WTC11 (cell line): ENCODE measurements at regions not wholly inside any gene's neighbourhood (a gene's known extent, or its start where the extent isn't known, plus 50 kb on each side); places are given as distances from the start of the nearest gene placed in this dataset.

Source experiments
- ATAC-seq: fragments of 200-7000 bp; cut with Tn5 transposase; 2 replicates; pipeline ENCODE4 v1.10.0; 2021; ENCODE audit warnings: mild to moderate bottlenecking, moderate library complexity
- CTCF ChIA-PET: fragments of 300-600 bp; sonication (Branson Sonifier 250); formaldehyde crosslinking; loops from one replicate; lab custom pipeline; 2021; ENCODE audit warnings: antibody characterized with exemption; lab: Charles Lee
- POLR2A ChIA-PET: fragments of 350-600 bp; sonication (Branson Sonifier 250); formaldehyde crosslinking; loops from one replicate; lab custom pipeline; 2021; ENCODE audit warnings: antibody characterized with exemption; lab: Charles Lee
- DNase-seq: peaks from one replicate; pipeline ENCODE4 v3.0.0; 2021; ENCODE audit warnings: low spot score
- H3K27ac Mint-ChIP-seq: 2 replicates; pipeline ENCODE4 v1.8.0; 2021; ENCODE audit warnings: mixed read lengths
- H3K27me3 Mint-ChIP-seq: 2 replicates; pipeline ENCODE4 v1.8.0; 2021; ENCODE audit warnings: low read depth, mild to moderate bottlenecking, moderate library complexity, mixed read lengths
- H3K36me3 Mint-ChIP-seq: 2 replicates; pipeline ENCODE4 v1.8.0; 2021; ENCODE audit warnings: mixed read lengths
- H3K4me1 Mint-ChIP-seq: 2 replicates; pipeline ENCODE4 v1.8.0; 2022; ENCODE audit warnings: mixed read lengths
- H3K4me3 Mint-ChIP-seq: 2 replicates; pipeline ENCODE4 v1.8.0; 2021; ENCODE audit warnings: mild to moderate bottlenecking, moderate library complexity, mixed read lengths
- H3K9me3 Mint-ChIP-seq: 2 replicates; pipeline ENCODE4 v1.8.0; 2021; ENCODE audit warnings: mixed read lengths
- ELF4 ChIP-seq: sonication (generic); formaldehyde crosslinking; IDR thresholded peaks from 2 replicates; pipeline ENCODE4 v1.8.1; 2022; ENCODE audit warnings: low read depth, mild to moderate bottlenecking, moderate library complexity, missing genetic modification reagents
- EMX1 ChIP-seq: fragments of 250-450 bp; sonication (Bioruptor Pico); IDR thresholded peaks from 2 replicates; pipeline ENCODE4 v1.8.0; 2021; ENCODE audit warnings: mild to moderate bottlenecking
- HMGA2 ChIP-seq: fragments of 250-450 bp; sonication (Bioruptor Pico); IDR thresholded peaks from 2 replicates; pipeline ENCODE4 v1.4.0; 2021; ENCODE audit warnings: mild to moderate bottlenecking, moderate library complexity
- IRF2 ChIP-seq: sonication (generic); formaldehyde crosslinking; IDR thresholded peaks from 2 replicates; pipeline ENCODE4 v1.8.0; 2022; ENCODE audit warnings: low read depth, missing genetic modification reagents, borderline replicate concordance
- JUN ChIP-seq: sonication (generic); formaldehyde crosslinking; IDR thresholded peaks from 2 replicates; pipeline ENCODE4 v1.8.0; 2023; ENCODE audit warnings: mild to moderate bottlenecking, missing genetic modification reagents
- MXD4 ChIP-seq: fragments of 250-450 bp; sonication (Bioruptor Pico); IDR thresholded peaks from 2 replicates; pipeline ENCODE4 v1.8.0; 2021; ENCODE audit warnings: mild to moderate bottlenecking, moderate library complexity, borderline replicate concordance
- NFYB ChIP-seq: sonication (generic); formaldehyde crosslinking; conservative IDR thresholded peaks from 2 replicates; pipeline ENCODE4 v1.8.0; 2022; ENCODE audit warnings: low read depth, missing genetic modification reagents
- NR3C1 ChIP-seq: sonication (generic); formaldehyde crosslinking; conservative IDR thresholded peaks from 2 replicates; pipeline ENCODE4 v1.8.1; 2023; ENCODE audit warnings: low read depth, mild to moderate bottlenecking, missing genetic modification reagents
- SP1 ChIP-seq: sonication (generic); formaldehyde crosslinking; conservative IDR thresholded peaks from 2 replicates; pipeline ENCODE4 v1.8.1; 2022; ENCODE audit warnings: missing genetic modification reagents
- TEAD1 ChIP-seq: sonication (generic); formaldehyde crosslinking; IDR thresholded peaks from 2 replicates; pipeline ENCODE4 v1.8.0; 2022; ENCODE audit warnings: mild to moderate bottlenecking, missing genetic modification reagents
- ZNF121 ChIP-seq: sonication (generic); formaldehyde crosslinking; IDR thresholded peaks from 2 replicates; pipeline ENCODE4 v1.8.0; 2023; ENCODE audit warnings: missing genetic modification reagents
- ZNF219 ChIP-seq: sonication (generic); formaldehyde crosslinking; IDR thresholded peaks from 2 replicates; pipeline ENCODE4 v1.8.0; 2023; ENCODE audit warnings: missing genetic modification reagents, mild to moderate bottlenecking, borderline replicate concordance
- ZNF232 ChIP-seq: sonication (generic); formaldehyde crosslinking; IDR thresholded peaks from 2 replicates; pipeline ENCODE4 v1.8.0; 2022; ENCODE audit warnings: mild to moderate bottlenecking, missing genetic modification reagents
- ZNF396 ChIP-seq: fragments of 250-450 bp; sonication (Bioruptor Pico); IDR thresholded peaks from 2 replicates; pipeline ENCODE4 v1.8.0; 2021; ENCODE audit warnings: mild to moderate bottlenecking, moderate library complexity, borderline replicate concordance
- ZNF416 ChIP-seq: fragments of 250-450 bp; sonication (Bioruptor Pico); IDR thresholded peaks from 2 replicates; pipeline ENCODE4 v1.9.0; 2021; ENCODE audit warnings: mild to moderate bottlenecking, inconsistent platforms
- ZNF671 ChIP-seq: fragments of 250-450 bp; sonication (Bioruptor Pico); IDR thresholded peaks from 2 replicates; pipeline ENCODE4 v1.8.0; 2021; ENCODE audit warnings: mild to moderate bottlenecking
- TF ChIP-seq, protein P1 (sequence below): sonication (generic); formaldehyde crosslinking; conservative IDR thresholded peaks from 2 replicates; pipeline ENCODE4 v1.8.1; 2023; ENCODE audit warnings: mild to moderate bottlenecking, low read depth, missing genetic modification reagents, moderate library complexity
- TF ChIP-seq, protein P2 (sequence below): sonication (generic); formaldehyde crosslinking; conservative IDR thresholded peaks from 2 replicates; pipeline ENCODE4 v1.8.1; 2022; ENCODE audit warnings: mild to moderate bottlenecking, missing genetic modification reagents
- TF ChIP-seq, protein P3 (sequence below): fragments of 250-450 bp; sonication (Bioruptor Pico); IDR thresholded peaks from 2 replicates; pipeline ENCODE4 v1.9.0; 2021; ENCODE audit warnings: moderate library complexity, mild to moderate bottlenecking, inconsistent platforms, borderline replicate concordance
- TF ChIP-seq, protein P4 (sequence below): sonication (generic); formaldehyde crosslinking; IDR thresholded peaks from 2 replicates; pipeline ENCODE4 v1.8.1; 2023; ENCODE audit warnings: mild to moderate bottlenecking, moderate library complexity, missing genetic modification reagents
- TF ChIP-seq, protein P5 (sequence below): sonication (generic); formaldehyde crosslinking; IDR thresholded peaks from 2 replicates; pipeline ENCODE4 v1.8.1; 2023; ENCODE audit warnings: mild to moderate bottlenecking, missing genetic modification reagents, moderate library complexity

DNA sequence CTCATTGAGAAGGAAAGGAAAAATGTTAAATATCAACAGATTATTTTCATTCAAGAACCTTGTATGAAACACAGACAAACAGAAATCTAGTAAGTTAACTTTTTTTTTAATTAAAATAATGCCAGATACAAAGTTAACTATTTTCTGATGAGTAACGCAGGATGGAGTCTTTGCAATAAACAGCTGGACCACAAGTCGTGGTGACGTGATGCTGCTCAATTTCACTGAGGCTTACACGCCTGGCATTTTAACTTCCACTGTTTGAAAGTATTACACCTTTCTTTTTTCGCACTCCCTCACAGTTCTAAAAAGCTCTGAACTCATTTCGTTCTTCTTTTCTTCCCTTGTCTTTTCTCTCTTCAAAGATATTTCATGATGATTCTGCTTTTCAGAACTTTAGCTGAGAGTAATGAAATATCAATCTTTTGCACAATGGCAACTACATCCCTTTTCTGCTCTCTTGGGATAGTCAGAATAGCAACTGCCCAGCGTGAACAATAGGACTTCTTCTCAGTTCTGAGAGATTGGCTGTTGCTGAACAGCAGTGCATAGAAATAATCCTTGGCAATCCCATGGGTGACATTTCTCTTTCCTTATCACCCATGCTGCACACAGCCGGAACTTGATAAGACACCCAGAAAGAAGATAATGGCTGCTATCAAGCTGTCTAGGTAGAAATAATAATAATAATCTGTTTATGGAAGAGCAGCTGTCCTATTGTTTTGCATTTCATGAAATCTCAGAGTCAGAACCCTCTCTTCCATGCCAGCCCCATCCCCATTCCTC is 160.5 kb downstream of the BTG1 start:
- TF ChIP-seq, protein P1, sequence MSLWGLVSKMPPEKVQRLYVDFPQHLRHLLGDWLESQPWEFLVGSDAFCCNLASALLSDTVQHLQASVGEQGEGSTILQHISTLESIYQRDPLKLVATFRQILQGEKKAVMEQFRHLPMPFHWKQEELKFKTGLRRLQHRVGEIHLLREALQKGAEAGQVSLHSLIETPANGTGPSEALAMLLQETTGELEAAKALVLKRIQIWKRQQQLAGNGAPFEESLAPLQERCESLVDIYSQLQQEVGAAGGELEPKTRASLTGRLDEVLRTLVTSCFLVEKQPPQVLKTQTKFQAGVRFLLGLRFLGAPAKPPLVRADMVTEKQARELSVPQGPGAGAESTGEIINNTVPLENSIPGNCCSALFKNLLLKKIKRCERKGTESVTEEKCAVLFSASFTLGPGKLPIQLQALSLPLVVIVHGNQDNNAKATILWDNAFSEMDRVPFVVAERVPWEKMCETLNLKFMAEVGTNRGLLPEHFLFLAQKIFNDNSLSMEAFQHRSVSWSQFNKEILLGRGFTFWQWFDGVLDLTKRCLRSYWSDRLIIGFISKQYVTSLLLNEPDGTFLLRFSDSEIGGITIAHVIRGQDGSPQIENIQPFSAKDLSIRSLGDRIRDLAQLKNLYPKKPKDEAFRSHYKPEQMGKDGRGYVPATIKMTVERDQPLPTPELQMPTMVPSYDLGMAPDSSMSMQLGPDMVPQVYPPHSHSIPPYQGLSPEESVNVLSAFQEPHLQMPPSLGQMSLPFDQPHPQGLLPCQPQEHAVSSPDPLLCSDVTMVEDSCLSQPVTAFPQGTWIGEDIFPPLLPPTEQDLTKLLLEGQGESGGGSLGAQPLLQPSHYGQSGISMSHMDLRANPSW (CRISPR knock-in tag), result no peak
- TF ChIP-seq EMX1 (CRISPR knock-in tag) (no peak), ELF4 (CRISPR knock-in tag) (no peak), TEAD1 (CRISPR knock-in tag) (no peak), ZNF121 (no peak), HMGA2 (CRISPR knock-in tag) (no peak), SP1 (CRISPR knock-in tag) (no peak), MXD4 (CRISPR knock-in tag) (no peak), JUN (CRISPR knock-in tag) (no peak), IRF2 (no peak), ZNF671 (CRISPR knock-in tag) (no peak), NFYB (CRISPR knock-in tag) (no peak)
- TF ChIP-seq, protein P2, sequence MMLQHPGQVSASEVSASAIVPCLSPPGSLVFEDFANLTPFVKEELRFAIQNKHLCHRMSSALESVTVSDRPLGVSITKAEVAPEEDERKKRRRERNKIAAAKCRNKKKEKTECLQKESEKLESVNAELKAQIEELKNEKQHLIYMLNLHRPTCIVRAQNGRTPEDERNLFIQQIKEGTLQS (CRISPR knock-in tag), result no peak
- TF ChIP-seq, protein P3, sequence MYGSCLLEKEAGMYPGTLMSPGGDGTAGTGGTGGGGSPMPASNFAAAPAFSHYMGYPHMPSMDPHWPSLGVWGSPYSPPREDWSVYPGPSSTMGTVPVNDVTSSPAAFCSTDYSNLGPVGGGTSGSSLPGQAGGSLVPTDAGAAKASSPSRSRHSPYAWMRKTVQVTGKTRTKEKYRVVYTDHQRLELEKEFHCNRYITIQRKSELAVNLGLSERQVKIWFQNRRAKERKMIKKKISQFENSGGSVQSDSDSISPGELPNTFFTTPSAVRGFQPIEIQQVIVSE (CRISPR knock-in tag), result no peak
- TF ChIP-seq, protein P4, sequence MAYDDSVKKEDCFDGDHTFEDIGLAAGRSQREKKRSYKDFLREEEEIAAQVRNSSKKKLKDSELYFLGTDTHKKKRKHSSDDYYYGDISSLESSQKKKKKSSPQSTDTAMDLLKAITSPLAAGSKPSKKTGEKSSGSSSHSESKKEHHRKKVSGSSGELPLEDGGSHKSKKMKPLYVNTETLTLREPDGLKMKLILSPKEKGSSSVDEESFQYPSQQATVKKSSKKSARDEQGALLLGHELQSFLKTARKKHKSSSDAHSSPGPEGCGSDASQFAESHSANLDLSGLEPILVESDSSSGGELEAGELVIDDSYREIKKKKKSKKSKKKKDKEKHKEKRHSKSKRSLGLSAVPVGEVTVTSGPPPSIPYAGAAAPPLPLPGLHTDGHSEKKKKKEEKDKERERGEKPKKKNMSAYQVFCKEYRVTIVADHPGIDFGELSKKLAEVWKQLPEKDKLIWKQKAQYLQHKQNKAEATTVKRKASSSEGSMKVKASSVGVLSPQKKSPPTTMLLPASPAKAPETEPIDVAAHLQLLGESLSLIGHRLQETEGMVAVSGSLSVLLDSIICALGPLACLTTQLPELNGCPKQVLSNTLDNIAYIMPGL (CRISPR knock-in tag), result no peak
- Mint-ChIP-seq H3K27me3 (peaks cover 8% of the 10 kb centered on the region), H3K4me3 (no peak overlapping the region), H3K4me1 (peaks cover 21% of the 10 kb centered on the region), H3K9me3 (no peaks in the 10 kb centered on the region), H3K27ac (no peak overlapping the region), H3K36me3 (no peaks in the 10 kb centered on the region)
- no peak for ATAC-seq
- no peak for DNase-seq
- POLR2A ChIA-PET, result interaction anchor here (1.5 kb wide), 1 partner anchor 160 kb away, joined by 4 read pairs; the partner anchor contains the start of gene BTG1
- CTCF ChIA-PET, result no interaction called here

DNA sequence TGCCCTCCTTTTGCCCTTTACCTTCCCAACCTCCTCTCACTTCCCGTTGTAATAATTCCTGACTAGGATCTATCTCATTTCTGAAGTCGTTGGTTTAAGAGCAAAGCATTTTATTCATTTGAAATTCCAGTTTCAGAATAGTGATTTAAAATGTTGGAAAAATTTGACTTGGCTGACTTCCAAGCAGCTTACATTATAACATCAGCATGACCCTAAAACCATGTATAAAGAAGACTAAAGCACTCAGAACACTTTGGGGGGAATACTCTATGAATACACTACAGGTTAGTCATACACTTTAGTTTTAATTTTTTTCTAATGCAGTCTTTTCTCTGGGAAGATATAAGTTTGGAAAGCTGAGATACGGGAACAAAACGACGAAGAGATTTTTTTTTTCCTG is 161.1 kb downstream of the BTG1 start:
- H3K4me1 Mint-ChIP-seq, result peaks cover 21% of the 10 kb centered on the region
- no peak for ATAC-seq
- H3K9me3 Mint-ChIP-seq, result no peaks in the 10 kb centered on the region
- H3K36me3 Mint-ChIP-seq, result no peaks in the 10 kb centered on the region
- POLR2A ChIA-PET, result interaction anchor here (1.5 kb wide), 1 partner anchor 161 kb away, joined by 4 read pairs; the partner anchor contains the start of gene BTG1
- peaks cover 8% of the 10 kb centered on the region for H3K27me3 Mint-ChIP-seq
- CTCF ChIA-PET, result interaction anchor here (1.1 kb wide), 1 partner anchor 602 kb away, joined by 3 read pairs; no protein-coding TSS in a partner anchor
- DNase-seq, result no peak
- H3K27ac Mint-ChIP-seq, result no peak overlapping the region
- no peak overlapping the region for H3K4me3 Mint-ChIP-seq
- TF ChIP-seq NR3C1 (CRISPR knock-in tag) (no peak), ZNF219 (CRISPR knock-in tag) (no peak), ZNF671 (CRISPR knock-in tag) (no peak), ZNF232 (CRISPR knock-in tag) (no peak), ZNF416 (no peak), MXD4 (CRISPR knock-in tag) (no peak), ZNF396 (CRISPR knock-in tag) (no peak)
- TF ChIP-seq, protein P5, sequence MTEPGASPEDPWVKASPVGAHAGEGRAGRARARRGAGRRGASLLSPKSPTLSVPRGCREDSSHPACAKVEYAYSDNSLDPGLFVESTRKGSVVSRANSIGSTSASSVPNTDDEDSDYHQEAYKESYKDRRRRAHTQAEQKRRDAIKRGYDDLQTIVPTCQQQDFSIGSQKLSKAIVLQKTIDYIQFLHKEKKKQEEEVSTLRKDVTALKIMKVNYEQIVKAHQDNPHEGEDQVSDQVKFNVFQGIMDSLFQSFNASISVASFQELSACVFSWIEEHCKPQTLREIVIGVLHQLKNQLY, result no peak
